Mesenchymal stem cell (in vitro differentiated cells and primary cell): ENCODE measurements at regions not wholly inside any gene's neighbourhood (a gene's known extent, or its start where the extent isn't known, plus 50 kb on each side); places are given as distances from the start of the nearest gene placed in this dataset.
A peak's percentile ranks its signal among the peaks of the same experiment; 100 is the strongest.

Experiments used
- DNase-seq: peaks from one replicate; pipeline ENCODE4 v3.0.0-alpha.2; 2013
- H2AFZ ChIP-seq: one replicate; pipeline ENCODE4 v1.6.1; 2013; ENCODE audit warnings: low read depth, mild to moderate bottlenecking, control low read depth, inconsistent platforms, low read length, moderate library complexity
- H2AK5ac ChIP-seq: 2 replicates; pipeline ENCODE4 v1.6.1; 2013; ENCODE audit warnings: low read length, moderate library complexity, mild to moderate bottlenecking, inconsistent platforms; ENCODE audit not compliant: severe bottlenecking
- H2BK120ac ChIP-seq: one replicate; pipeline ENCODE4 v1.6.1; 2013; ENCODE audit warnings: low read depth, mild to moderate bottlenecking, inconsistent platforms, low read length, moderate library complexity
- H2BK12ac ChIP-seq, 2 experiments: one replicate each; pipeline ENCODE4 v1.6.1; 2013; ENCODE audit warnings: inconsistent platforms in 2 of 2, low read length in 2 of 2, mild to moderate bottlenecking in 2 of 2, moderate library complexity in 2 of 2, control low read depth in 1 of 2
- H2BK15ac ChIP-seq: one replicate; pipeline ENCODE4 v1.6.1; 2013; ENCODE audit warnings: mild to moderate bottlenecking, low read depth, inconsistent platforms; ENCODE audit not compliant: poor library complexity, severe bottlenecking
- H2BK5ac ChIP-seq: 2 replicates; pipeline ENCODE4 v1.6.1; 2013; ENCODE audit warnings: low read depth, mild to moderate bottlenecking, low read length, control low read depth, inconsistent platforms; ENCODE audit not compliant: poor library complexity, severe bottlenecking
- H3K14ac ChIP-seq, 2 experiments: one replicate each; pipeline ENCODE4 v1.6.1; 2013; ENCODE audit warnings: inconsistent platforms in 2 of 2, low read length in 2 of 2, control low read depth in 1 of 2, mild to moderate bottlenecking in 1 of 2, moderate library complexity in 1 of 2
- H3K18ac ChIP-seq, 2 experiments: one replicate each; pipeline ENCODE4 v1.6.1; 2013; ENCODE audit warnings: inconsistent platforms in 2 of 2, low read length in 2 of 2, control low read depth in 1 of 2, low read depth in 1 of 2, mild to moderate bottlenecking in 1 of 2
- H3K23ac ChIP-seq, 2 experiments: one replicate each; pipeline ENCODE4 v1.6.1; 2013; ENCODE audit warnings: inconsistent platforms in 2 of 2, low read length in 2 of 2, mild to moderate bottlenecking in 2 of 2, moderate library complexity in 2 of 2, control low read depth in 1 of 2
- H3K27ac ChIP-seq: 2 replicates; pipeline ENCODE4 v1.5.1; 2013; ENCODE audit warnings: mild to moderate bottlenecking, moderate library complexity, low read length, control low read depth, inconsistent platforms; ENCODE audit not compliant: poor library complexity, severe bottlenecking
- H3K27me3 ChIP-seq, 2 experiments: 2 replicates each; pipeline versions ENCODE4 v1.6.1 to v1.7.0; 2013; ENCODE audit warnings: low read length in 2 of 2, mild to moderate bottlenecking in 2 of 2, moderate library complexity in 2 of 2, control low read depth in 1 of 2, inconsistent platforms in 1 of 2; ENCODE audit not compliant: control insufficient read depth in 1 of 2, insufficient read depth in 1 of 2
- H3K36me3 ChIP-seq, 2 experiments: 2 replicates each; pipeline versions ENCODE4 v1.6.1 to v1.7.0; 2013; ENCODE audit warnings: low read length in 2 of 2, control low read depth in 1 of 2, inconsistent platforms in 1 of 2, low read depth in 1 of 2, mild to moderate bottlenecking in 1 of 2; ENCODE audit not compliant: insufficient read depth in 2 of 2, control insufficient read depth in 1 of 2
- H3K4ac ChIP-seq, 2 experiments: one replicate each; pipeline ENCODE4 v1.6.1; 2013; ENCODE audit warnings: inconsistent platforms in 2 of 2, low read length in 2 of 2, mild to moderate bottlenecking in 2 of 2, moderate library complexity in 2 of 2, control low read depth in 1 of 2, low read depth in 1 of 2
- H3K4me1 ChIP-seq: 2 replicates; pipeline ENCODE4 v1.6.1; 2013; ENCODE audit warnings: low read depth, low read length, control low read depth; ENCODE audit not compliant: control insufficient read depth, insufficient read depth
- H3K4me2 ChIP-seq: 2 replicates; pipeline ENCODE4 v1.6.1; 2013; ENCODE audit warnings: low read length, mild to moderate bottlenecking, inconsistent platforms; ENCODE audit not compliant: poor library complexity, severe bottlenecking
- H3K4me3 ChIP-seq, 2 experiments: 2 replicates each; pipeline versions ENCODE4 v1.5.1 to v1.7.0; 2013; ENCODE audit warnings: low read length in 2 of 2, mild to moderate bottlenecking in 2 of 2, control low read depth in 1 of 2, low read depth in 1 of 2; ENCODE audit not compliant: insufficient read depth in 1 of 2
- H3K79me1 ChIP-seq: replicated peaks from 2 replicates; pipeline ENCODE4 v1.6.1; 2013; ENCODE audit warnings: mild to moderate bottlenecking, control low read depth, low read length, inconsistent platforms; ENCODE audit not compliant: poor library complexity, severe bottlenecking
- H3K9ac ChIP-seq: 2 replicates; pipeline ENCODE4 v1.7.0; 2013; ENCODE audit warnings: mild to moderate bottlenecking, low read length, moderate library complexity
- H3K9me3 ChIP-seq: 2 replicates; pipeline ENCODE4 v1.7.0; 2013; ENCODE audit warnings: mild to moderate bottlenecking, low read length; ENCODE audit not compliant: control insufficient read depth
- H4K8ac ChIP-seq: one replicate; pipeline ENCODE4 v1.6.1; 2013; ENCODE audit warnings: inconsistent platforms, mild to moderate bottlenecking, low read length, moderate library complexity
- H4K91ac ChIP-seq: one replicate; pipeline ENCODE4 v1.6.1; 2013; ENCODE audit warnings: mild to moderate bottlenecking, low read length, inconsistent platforms
- WGBS: methylation state at CpG from one replicate; pipeline ENCODE4 v1.1.7; 2013; ENCODE audit warnings: mixed read lengths; 5-methylcytosine and 5-hydroxymethylcytosine counted together

DNA sequence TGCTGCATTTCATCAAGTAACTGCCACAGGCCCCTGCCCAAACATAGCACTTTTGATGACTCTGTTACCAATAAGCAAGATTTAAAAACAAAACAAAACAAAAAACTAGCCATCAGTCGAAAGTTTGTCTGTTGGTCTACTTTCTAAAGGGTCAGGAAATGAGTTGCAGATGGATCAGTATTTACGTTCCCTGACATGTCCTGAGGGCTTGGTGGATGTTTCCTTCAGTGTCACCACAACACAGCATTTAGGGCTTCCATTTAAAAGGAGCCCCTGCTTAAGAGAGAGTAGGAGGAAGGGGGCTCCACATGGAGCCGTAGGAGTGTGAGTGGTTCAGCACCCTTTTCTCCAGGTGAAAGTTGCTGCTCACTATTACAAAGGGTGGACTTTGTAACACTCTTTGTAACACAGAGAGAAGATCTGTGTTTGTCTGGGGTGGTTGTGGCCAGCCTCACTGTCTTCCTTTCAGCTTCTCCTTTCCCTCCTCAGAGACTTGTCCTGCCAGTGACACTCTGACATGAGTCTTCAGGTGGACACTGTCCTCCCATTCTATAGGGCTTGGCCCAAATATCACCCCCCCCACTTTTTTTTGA lies 167.5 kb upstream of the PDE5A start:
- no peak overlapping the region for H2BK5ac ChIP-seq
- H3K18ac ChIP-seq = no peak overlapping the region

DNA sequence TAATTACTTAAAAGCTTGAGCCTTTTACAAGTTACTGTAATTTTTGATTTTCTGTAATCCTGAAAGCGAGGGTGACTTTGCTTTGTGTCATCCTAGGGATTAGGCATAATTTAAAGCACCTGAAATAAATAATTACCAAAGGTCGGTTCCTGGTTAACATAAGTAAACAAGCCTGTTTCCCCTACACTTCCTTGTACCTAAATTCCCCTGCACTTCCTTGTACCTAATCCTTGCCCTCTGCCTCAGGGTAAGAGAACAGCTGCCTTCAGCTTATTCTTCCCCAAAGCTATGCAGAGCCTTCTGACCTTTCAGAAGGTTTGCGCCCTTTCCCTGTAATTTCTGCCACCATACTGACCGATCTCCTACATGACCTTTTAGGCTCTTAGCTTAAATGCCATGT lies 166.1 kb upstream of the PDE5A start:
- H4K8ac ChIP-seq = no peak overlapping the region
- H2AK5ac ChIP-seq = no peak overlapping the region
- H4K91ac ChIP-seq = no peak overlapping the region
- DNase-seq = no peak
- H3K14ac ChIP-seq = no peak overlapping the region
- H3K4ac ChIP-seq = no peak overlapping the region
- no peaks in the 10 kb centered on the region for H3K4me1 ChIP-seq
- H2BK5ac ChIP-seq = no peak overlapping the region
- no peak overlapping the region for H3K23ac ChIP-seq
- no peaks in the 10 kb centered on the region for H3K79me1 ChIP-seq
- H3K27ac ChIP-seq = no peak overlapping the region
- H3K18ac ChIP-seq = no peak overlapping the region
- no peak overlapping the region for H3K4me3 ChIP-seq
- 57% methylated on average over 2 of the region's 4 CpGs for WGBS
- no peak overlapping the region for H2AFZ ChIP-seq
- no peak overlapping the region for H2BK12ac ChIP-seq
- no peak overlapping the region for H2BK15ac ChIP-seq
- H2BK120ac ChIP-seq = no peak overlapping the region
- H3K36me3 ChIP-seq = no peaks in the 10 kb centered on the region
- H3K27me3 ChIP-seq = no peaks in the 10 kb centered on the region
- no peak overlapping the region for H3K9ac ChIP-seq
- H3K9me3 ChIP-seq = no peaks in the 10 kb centered on the region
- H3K4me2 ChIP-seq = no peak overlapping the region

More for the DNA sequence above, 167.5 kb upstream of the PDE5A start:
- Histone ChIP-seq H3K4me1 (no peaks in the 10 kb centered on the region), H3K4me2 (no peak overlapping the region), H2AK5ac (no peak overlapping the region), H2BK15ac (no peak overlapping the region), H4K8ac (no peak overlapping the region), H3K27me3 (no peaks in the 10 kb centered on the region), H3K14ac (no peak overlapping the region), H4K91ac (no peak overlapping the region), H3K36me3 (no peaks in the 10 kb centered on the region), H2BK120ac (no peak overlapping the region), H3K9me3 (no peaks in the 10 kb centered on the region), H3K79me1 (no peaks in the 10 kb centered on the region), H3K4ac (no peak overlapping the region), H3K9ac (no peak overlapping the region), H2BK12ac (no peak overlapping the region), H3K4me3 (no peak overlapping the region), H3K23ac (no peak overlapping the region), H3K27ac (no peak overlapping the region), H2AFZ (no peak overlapping the region)
- DNase-seq = no peak
- WGBS = 41% methylated on average over 3 of the region's 3 CpGs

GRCh38 chr4:119794113-119794512 lies 165.5 kb upstream of the PDE5A start:
- H2BK120ac ChIP-seq = no peak overlapping the region
- H3K9me3 ChIP-seq = no peaks in the 10 kb centered on the region
- no peak overlapping the region for H2BK12ac ChIP-seq
- H3K4ac ChIP-seq = no peak overlapping the region
- DNase-seq = no peak
- H3K27me3 ChIP-seq = no peaks in the 10 kb centered on the region
- H3K36me3 ChIP-seq = no peaks in the 10 kb centered on the region
- H3K79me1 ChIP-seq = no peaks in the 10 kb centered on the region
- H2AFZ ChIP-seq = no peak overlapping the region
- H2BK5ac ChIP-seq = no peak overlapping the region
- H2AK5ac ChIP-seq = no peak overlapping the region
- H3K23ac ChIP-seq = no peak overlapping the region
- no peak overlapping the region for H3K27ac ChIP-seq
- no peak overlapping the region for H2BK15ac ChIP-seq
- H3K9ac ChIP-seq = no peak overlapping the region
- no peak overlapping the region for H3K14ac ChIP-seq
- 97% methylated on average over 2 of the region's 4 CpGs for WGBS
- H3K4me1 ChIP-seq = no peaks in the 10 kb centered on the region
- H3K4me2 ChIP-seq = no peak overlapping the region
- H4K8ac ChIP-seq = no peak overlapping the region
- H4K91ac ChIP-seq = no peak overlapping the region
- H3K4me3 ChIP-seq = no peak overlapping the region
- no peak overlapping the region for H3K18ac ChIP-seq

DNA sequence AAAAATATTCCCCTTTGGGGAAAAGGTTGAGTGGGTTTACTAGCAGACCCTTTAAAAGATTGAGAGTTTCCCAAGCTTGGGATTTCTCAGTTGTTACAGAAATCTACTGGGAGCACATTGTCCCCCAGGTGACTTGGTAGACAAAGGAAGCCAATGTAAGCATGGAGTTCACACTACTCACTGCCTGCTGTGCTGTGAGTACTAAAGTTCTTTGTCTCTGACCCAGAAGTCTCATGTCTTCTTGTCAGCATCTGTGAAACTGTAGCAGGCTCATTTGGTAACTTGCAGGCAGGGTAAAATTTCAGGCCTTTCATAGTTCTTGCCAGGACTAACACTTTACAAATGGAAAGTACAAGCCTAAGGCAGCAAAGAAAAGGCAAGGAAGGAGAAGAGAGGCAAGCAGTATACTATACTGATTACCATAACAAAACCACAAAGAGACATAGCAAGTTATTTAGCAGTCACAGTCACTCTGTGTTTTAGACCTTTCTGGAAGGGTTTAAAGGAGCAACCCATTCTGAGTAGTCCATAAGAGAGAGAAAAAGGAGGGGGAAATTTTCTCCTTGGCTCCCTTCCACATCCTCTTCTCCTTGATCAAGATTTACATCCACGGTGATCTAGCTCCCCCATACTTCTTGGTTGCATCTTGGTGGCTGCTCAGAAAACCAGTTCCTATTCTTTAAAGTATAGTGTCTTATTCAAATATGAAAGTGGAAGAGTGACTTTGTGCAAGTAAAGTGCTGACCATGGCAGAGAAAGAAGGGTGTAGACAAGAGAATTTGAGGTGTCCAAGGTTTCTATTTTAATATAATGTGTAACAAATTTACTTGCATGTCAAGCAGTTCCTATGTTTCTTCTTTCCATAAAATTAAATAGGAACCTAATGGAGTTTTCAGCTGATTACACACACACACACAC lies 160.0 kb upstream of the PDE5A start:
- Histone ChIP-seq H3K9ac (no peak overlapping the region), H3K79me1 (no peaks in the 10 kb centered on the region), H2AFZ (no peak overlapping the region), H3K36me3 (no peaks in the 10 kb centered on the region), H4K91ac (no peak overlapping the region), H3K18ac (peak overlapping the region in 1 of 2 experiments; percentile 8), H3K4ac (peak overlapping the region in 1 of 2 experiments; percentile 67), H3K27ac (no peak overlapping the region), H3K27me3 (no peaks in the 10 kb centered on the region), H2BK120ac (no peak overlapping the region), H3K23ac (no peak overlapping the region), H2BK15ac (no peak overlapping the region), H3K4me2 (no peak overlapping the region), H2BK12ac (no peak overlapping the region), H2BK5ac (no peak overlapping the region), H3K4me3 (no peak overlapping the region), H2AK5ac (no peak overlapping the region), H4K8ac (no peak overlapping the region), H3K4me1 (no peaks in the 10 kb centered on the region), H3K9me3 (peaks cover 2% of the 10 kb centered on the region), H3K14ac (no peak overlapping the region)
- no peak for DNase-seq
- no CpG with 5 or more reads among the region's 1 CpG for WGBS
